ENCODE measurements at regions not wholly inside any gene's neighbourhood (a gene's known extent, or its start where the extent isn't known, plus 50 kb on each side); places are given as distances from the start of the nearest gene placed in this dataset.
"Not testable (repeated sequence)": the region's sequence is repeated elsewhere in the genome, so short reads cannot be mapped to it uniquely, and the experiment has no call there.

GRCh38 chr1:119254067-119254720 lies 113.7 kb upstream of the WARS2 start:
- DNase-seq = no peak

DNA sequence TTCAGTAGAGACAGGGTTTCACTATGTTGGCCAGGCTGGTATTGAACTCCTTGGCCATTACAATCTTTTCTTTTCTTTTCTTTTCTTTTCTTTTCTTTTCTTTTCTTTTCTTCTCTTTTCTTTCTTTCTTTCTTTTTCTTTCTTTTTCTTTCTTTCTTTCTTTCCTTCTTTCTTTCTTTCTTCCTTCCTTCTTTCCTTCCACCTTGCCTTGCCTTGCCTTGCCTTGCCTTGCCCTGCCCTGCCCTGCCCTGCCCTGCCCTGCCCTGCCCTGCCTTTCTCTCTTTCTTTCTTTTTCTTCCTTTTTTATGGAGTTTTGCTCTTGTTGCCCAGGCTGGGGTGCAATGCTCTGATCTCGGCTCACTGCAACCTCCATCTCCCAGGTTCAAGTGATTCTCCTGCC lies 112.5 kb upstream of the HAO2 start:
- DNase-seq = not testable (repeated sequence)

DNA sequence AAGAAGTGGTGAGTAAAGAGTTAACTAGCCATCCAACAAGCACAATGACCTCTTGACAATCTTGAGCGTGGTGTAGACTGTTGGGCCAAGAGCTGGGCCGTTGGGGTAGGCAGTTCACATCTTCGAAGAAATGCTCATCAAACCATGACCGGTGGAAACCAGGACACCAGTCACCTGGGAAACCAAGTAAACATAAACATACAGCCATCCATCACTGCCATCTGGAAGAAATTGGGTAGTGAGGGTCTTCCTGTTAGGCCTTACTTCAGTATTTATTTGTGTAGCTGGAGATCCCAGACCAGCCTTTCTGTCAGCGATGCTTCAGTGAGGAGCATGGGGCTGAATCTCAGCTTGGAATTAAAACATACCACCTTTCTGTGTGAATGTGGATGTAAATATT lies 108.1 kb upstream of the HAO2 start:
- DNase-seq = no peak

DNA sequence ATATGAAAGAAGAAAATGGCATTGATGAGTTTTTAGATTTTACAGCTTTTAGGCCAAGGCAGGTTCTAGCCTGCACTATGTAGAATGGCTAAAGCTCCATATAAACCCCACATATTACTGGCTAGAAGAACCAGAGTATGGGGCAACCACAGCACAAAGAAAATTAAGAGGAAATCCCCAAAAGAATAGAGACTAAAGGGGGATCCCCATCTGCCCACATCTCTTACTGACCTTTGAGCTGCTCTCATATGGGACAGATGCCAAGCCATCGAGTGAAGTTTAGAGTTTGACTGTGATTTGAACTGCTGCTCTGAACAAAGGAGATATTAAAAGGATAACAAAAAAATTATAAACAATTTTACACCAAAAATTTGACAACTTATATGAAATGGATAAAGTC lies 102.2 kb upstream of the HAO2 start:
- no peak for DNase-seq

DNA sequence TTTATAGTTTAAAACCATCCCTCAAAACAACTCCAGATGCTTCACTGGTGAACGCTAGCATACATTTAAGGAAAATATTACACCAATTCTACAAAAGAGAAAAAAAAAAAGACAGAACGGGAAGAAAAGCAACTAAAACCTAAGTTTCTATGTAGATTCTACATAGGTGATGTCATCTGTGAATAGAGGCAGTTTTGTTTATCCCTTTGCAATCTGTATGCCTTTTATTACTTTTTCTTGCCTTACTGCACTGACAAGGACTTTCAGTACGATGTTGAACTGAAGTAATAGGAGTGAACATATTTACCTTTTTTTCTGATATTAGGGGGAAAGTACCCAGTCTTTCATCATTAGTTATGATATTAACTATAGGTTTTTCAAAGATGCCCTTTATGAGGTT lies 101.7 kb upstream of the HAO2 start:
- no peak for DNase-seq

DNA sequence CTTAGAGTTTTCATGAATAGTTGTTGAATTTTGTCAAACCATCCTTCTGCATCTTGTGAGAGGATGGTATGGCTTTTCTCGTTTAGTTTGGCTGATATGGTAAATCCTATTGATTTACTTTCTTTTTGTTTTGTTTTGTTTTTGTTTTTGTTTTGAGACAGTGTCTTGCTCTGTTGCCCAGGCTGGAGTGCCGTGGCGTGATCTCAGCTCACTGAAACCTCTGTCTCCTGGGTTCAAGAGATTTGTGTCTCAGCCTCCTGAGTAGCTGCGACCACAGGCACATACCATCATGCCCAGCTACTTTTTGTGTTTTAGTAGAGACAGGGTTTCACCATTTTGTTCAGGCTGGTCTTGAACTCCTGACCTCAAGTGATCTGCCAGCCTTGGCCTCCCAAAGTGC lies 101.3 kb upstream of the HAO2 start:
- DNase-seq = not testable (repeated sequence)

- no peak for DNase-seq
These were observed 99.7 kb upstream of the HAO2 start for GRCh38 chr1:119268879-119269278.

DNA sequence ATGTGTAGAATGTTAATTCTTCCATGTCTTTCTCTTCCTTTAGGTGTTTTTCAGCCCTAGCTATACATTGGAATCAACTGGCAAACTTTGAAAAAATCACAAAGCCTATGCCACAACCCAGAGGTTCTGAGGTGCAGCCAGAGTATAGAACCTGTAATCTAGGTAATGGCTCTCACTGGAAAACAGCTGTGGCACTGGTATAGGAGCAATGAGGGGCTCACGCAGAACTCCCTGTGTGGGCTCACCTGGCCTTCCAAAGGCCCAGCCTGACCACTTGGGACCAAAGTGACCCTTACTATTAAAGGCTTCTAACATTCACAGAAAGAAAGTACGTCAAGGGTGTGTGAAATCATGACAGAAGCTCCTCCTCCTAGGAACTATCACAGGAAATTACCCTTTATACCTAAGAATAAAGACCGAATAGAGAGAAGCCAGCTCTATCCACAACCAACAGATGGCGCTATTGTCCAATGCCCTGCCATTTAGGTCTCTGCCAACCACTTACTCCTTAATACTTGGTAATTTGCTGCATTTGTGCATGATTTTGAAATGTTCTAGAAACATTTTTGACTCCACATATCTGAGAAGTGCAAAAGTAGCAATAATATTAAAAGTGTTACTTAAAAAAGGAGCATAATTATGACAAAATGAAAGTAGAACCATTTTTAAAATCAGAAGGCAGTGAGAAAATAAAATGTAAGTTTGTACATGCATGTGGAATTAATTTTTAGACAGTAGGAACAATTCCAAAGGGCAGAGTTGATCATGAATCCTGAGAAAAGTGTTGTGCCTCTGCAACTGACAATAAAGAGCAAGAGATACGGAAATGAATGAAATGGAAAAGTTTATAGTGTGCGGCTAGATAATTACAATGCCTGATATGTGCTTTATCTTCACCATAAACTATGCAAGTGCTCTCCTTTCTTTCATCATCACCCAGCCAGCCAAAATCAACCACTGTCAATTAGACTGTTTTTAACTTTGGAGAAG lies 93.1 kb upstream of the HAO2 start:
- peak; percentile 6 to 15 for DNase-seq

- no peak for DNase-seq
These were observed 92.0 kb upstream of the HAO2 start for GRCh38 chr1:119276558-119276957.

DNA sequence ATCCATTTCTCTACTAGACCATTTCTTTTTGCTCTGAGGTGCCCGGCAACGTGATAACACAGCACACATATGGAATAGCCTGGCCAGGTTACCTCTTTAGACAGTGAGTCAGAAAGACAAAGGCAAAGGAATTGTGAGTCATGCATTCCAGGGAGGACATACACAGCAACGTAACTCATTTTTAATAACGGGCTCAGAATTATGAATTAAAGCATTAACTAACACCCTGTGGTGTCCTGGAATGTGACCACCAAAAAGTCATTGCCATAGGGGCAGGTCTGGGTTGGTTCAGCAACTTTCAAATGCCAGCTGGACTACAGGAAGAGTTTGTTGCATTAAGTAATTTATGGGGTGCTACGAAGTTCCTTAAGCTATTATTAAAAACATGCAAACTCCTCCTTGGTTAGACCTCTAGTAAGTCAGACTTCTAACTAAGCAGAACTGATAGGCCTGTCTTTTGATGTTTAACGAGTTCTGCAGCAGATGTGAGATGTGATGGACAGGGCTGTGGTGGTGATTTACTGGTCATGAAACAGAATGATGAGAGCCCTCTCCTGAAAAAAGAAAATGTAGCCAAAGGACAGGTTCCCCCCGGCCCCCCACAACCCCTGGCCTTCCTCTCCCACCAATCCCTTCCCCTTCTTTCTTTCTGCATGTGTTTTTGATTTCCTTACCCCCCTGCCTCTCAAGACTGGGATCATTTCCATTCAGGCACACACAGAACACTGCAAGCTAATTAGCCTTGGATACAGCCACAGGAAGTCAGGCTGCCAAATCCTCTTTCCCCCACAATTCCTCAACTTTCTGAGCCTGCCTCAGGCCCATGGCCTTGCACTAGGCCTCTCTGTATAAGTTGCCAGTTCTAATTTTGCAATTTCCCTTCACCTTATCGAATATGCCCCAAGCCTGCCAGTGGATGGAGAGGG lies 88.9 kb upstream of the HAO2 start:
- no peak for DNase-seq

- no peak for DNase-seq
These were observed 83.1 kb upstream of the HAO2 start for GRCh38 chr1:119285482-119285881.

DNA sequence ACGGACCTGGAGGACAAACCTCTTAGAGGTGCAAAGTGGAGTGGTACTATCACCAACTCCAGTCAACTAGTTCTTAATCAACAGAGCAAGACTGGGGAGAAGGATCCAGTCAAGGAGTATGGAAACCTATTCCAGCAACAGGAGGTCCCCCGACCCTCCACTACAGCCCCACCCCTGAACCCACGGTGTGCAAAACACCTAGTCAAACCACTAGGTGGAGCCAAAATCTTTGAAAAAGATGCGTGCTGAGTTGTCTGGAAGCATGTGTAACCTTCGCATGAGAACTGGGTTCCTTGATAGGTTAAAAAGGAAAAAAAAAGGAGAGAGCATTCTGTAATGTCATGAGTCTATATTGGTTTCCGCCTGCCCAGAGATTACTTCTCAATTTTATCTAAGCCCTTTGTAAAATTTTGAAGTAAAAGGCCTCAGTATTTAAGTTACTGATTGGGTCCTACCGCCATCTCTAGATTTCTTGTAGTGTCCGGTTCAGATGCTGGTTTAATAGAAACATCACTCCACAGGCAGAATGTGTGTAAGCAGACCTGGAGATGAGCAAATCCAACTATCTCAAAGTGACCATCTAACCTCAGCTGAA lies 81.9 kb upstream of the HAO2 start:
- DNase-seq = peak in 1 of 2 experiments; percentile 2

DNA sequence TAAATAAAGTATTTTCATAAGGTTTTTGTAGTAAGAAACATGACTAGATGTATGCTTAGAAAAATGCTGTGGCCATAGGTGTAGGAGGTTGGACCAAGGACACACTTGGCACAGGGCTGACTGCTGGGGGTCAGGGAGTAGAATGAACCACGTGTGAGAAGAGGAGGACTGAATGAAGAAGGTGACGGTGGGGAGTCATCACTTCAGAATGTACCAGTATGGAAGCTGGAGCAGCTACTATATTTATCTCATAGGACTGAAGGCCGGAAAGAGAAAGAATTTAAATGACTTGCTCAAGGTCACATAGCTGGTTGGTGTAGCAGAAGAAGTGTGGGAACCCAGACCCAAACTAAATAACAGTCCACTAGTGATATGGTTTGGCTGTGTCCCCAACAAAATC lies 79.8 kb upstream of the HAO2 start:
- DNase-seq = no peak

GRCh38 chr1:119290297-119290696 lies 78.3 kb upstream of the HAO2 start:
- DNase-seq = no peak

DNA sequence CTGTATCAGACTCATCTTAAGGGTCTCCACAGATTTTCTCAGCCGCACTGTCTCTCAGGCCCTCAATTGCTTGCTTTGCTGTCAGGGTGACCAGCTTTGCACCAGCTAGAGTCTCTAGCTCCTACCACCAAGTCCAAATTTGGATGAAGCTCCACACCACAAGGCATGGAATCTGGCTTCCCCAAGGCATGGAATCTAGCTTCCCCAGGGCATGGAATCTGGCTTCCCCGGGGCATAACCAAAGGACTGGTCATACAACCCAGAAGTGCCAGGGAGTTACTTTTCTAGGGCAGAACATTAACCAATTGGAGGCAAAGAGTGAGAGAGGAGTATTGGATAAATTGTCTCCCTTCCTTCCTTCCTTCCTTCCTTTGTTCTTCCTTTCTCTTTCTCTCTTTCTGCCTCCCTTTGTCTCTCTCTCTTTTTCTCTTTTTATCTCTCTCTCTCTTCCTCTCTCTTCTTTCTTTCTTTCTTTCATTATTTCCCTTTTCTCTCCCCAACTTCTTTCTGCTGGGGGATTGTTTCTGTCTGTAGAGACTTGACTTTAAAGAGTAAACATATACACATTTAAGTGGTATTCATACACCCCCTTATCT lies 76.9 kb upstream of the HAO2 start:
- DNase-seq = no peak

DNA sequence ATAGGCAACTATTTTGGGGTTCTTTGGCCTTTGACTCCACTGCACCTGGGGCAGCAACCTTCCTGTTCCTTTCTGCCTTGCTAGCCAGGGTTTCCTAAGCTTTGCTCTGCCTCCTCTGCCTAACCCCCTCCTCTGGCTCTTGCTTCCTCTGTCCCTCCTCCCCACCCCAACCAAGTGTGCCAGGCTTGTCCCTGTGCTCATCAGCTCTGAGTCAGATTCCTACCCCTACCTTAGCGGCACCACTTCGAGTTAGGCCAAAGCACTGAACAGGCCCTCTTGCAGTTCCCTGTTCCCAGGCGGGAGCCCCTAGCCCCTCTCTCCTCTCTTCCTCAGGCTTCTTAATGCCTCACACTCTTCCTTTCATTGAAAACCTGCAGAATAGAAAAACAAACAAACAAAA lies 74.8 kb upstream of the HAO2 start:
- DNase-seq = no peak

- no peak for DNase-seq
These were observed 74.4 kb upstream of the HAO2 start for GRCh38 chr1:119294199-119294598.

DNA sequence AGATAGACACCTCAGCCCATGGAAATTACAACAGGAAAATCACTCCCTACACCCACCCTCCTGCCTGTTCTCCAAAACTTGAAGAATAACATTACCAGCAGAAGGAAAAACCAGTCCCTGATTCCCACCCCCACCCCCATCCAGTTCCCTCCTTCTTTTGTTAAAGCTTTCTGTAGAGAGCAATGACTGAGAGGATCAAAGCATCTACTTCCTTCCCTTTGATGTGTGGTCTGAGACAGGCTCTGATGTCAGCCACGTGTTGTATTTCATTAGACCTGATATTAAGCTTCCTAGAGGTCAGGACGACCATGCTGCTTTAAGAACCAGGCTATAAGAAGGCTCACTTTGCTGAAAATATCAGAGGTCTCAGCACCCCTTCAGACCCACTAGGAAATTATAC lies 73.9 kb upstream of the HAO2 start:
- no peak for DNase-seq

DNA sequence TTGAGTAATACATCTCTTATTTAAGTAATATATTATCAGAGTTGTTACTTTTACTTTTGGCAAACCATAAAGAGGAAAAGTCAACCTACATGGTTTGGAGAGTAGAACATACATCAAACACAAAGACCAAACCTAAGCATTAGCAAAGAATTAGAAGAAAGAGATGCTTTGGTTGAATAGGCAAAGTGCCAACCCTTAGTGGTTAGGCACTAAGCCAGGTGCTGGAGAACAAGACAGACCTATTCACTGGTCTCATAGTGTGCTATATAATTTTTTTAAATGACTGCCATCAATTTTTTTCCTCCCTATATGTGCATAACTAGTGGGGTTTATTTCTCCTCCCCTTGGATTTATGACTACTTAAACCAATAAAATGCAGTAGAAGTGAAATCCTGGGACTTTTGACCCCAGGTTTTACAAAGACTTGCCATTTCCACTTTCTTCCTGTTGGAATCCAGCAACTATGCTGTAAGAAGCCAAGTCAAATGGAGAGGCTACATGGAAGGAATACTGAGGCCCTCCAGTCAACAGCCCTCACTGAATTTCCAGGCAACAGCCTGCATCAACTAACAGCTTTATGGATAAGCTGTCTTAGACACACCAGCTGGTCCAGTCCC lies 69.8 kb upstream of the HAO2 start:
- no peak for DNase-seq

- DNase-seq = no peak
These were observed 66.6 kb upstream of the HAO2 start for GRCh38 chr1:119302011-119302410.

DNA sequence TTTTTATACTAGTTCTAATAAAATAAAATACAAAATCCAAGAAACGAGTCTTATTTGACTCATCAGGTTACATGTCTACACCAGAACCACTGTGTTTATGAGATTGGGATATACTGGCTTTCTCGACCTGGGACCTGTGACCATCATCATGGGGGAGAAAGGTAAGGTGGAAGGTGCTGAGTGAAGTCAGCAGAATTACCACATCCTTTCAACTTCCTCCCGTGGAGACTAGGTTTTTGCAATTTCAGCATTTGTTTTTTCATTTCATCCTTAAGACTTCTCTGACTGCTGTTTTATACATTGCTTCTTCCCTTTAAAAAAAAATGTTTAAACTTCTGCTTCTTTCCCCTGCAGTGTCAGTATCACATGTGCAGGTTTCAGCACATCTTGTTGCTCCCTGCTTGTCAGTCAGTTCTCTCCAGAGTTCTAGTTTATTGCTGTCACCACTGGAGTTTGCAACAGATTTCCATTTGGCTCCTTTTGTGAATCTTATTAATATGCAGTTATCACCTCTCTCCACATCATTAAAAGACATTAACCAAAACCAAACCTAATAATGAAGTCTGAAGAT lies 60.4 kb upstream of the HAO2 start:
- no peak for DNase-seq

DNA sequence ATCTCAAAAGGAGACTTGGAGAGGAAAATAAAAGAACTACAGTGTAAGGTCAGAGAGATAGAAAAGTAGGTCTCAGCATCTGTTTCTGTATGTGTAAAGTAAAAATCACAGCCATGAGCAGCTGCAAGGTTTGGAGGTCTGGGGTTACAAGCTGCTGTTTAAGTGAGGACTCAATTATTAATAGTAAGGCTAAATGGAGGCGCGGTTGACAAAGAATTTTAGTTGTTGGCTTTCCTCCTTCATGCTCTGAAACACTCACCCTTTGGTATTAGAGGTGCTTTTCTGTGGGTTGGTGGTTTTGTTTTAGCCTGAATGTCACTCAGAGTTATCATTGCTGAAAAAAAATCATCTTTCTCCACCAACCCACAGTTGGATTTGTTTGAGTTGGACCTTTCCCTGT lies 59.8 kb upstream of the HAO2 start:
- DNase-seq = no peak
